Lung microvascular endothelial cell (primary cell): ENCODE measurements at regions not wholly inside any gene's neighbourhood (a gene's known extent, or its start where the extent isn't known, plus 50 kb on each side); places are given as distances from the start of the nearest gene placed in this dataset.
"Not testable (repeated sequence)": the region's sequence is repeated elsewhere in the genome, so short reads cannot be mapped to it uniquely, and the experiment has no call there.

Source experiments
- DNase-seq, 2 donors: peaks; one replicate each; pipeline versions ENCODE4 v3.0.0 to v3.0.0-alpha.2; 2010; ENCODE audit warnings: low read depth in 2 of 2

GRCh38 chr21:6556516-6556915 lies 3964.9 kb upstream of the TPTE start:
- DNase-seq = not testable (repeated sequence)

GRCh38 chr21:6557415-6557814 lies 3964.0 kb upstream of the TPTE start:
- DNase-seq = not testable (repeated sequence)

GRCh38 chr21:6561168-6561567 lies 3960.2 kb upstream of the TPTE start:
- not testable (repeated sequence) for DNase-seq

- not testable (repeated sequence) for DNase-seq
These were observed 3959.8 kb upstream of the TPTE start for GRCh38 chr21:6561578-6561977.

- DNase-seq = not testable (repeated sequence)
These were observed 3956.7 kb upstream of the TPTE start for GRCh38 chr21:6564543-6565166.

GRCh38 chr21:6565190-6566094 lies 3955.9 kb upstream of the TPTE start:
- peak; percentile 1 to 35 for DNase-seq

GRCh38 chr21:6567542-6567941 lies 3953.8 kb upstream of the TPTE start:
- not testable (repeated sequence) for DNase-seq

GRCh38 chr21:6569152-6569551 lies 3952.2 kb upstream of the TPTE start:
- DNase-seq = not testable (repeated sequence)

GRCh38 chr21:6569587-6570392 lies 3951.6 kb upstream of the TPTE start:
- DNase-seq = not testable (repeated sequence)

- not testable (repeated sequence) for DNase-seq
These were observed 3950.5 kb upstream of the TPTE start for GRCh38 chr21:6570700-6571368.

GRCh38 chr21:6573576-6573975 lies 3947.8 kb upstream of the TPTE start:
- not testable (repeated sequence) for DNase-seq

GRCh38 chr21:6579801-6580200 lies 3941.6 kb upstream of the TPTE start:
- not testable (repeated sequence) for DNase-seq
